Nephron progenitor cell (in vitro differentiated cells): ENCODE measurements at regions not wholly inside any gene's neighbourhood (a gene's known extent, or its start where the extent isn't known, plus 50 kb on each side); places are given as distances from the start of the nearest gene placed in this dataset.

Experiments
- DNase-seq: peaks from one replicate; pipeline ENCODE4 v3.0.0; 2021
- H3K27ac Mint-ChIP-seq: 2 replicates; pipeline ENCODE4 v1.8.0; 2021; ENCODE audit warnings: mild to moderate bottlenecking, moderate library complexity, mixed read lengths
- H3K27me3 Mint-ChIP-seq: 2 replicates; pipeline ENCODE4 v1.8.0; 2021; ENCODE audit warnings: mild to moderate bottlenecking, low read depth, mixed read lengths; ENCODE audit not compliant: poor library complexity
- H3K36me3 Mint-ChIP-seq: 2 replicates; pipeline ENCODE4 v1.8.0; 2021; ENCODE audit warnings: low read depth, mixed read lengths
- H3K4me1 Mint-ChIP-seq: 2 replicates; pipeline ENCODE4 v1.8.0; 2021; ENCODE audit warnings: mixed read lengths
- H3K4me3 Mint-ChIP-seq: 2 replicates; pipeline ENCODE4 v1.8.0; 2021; ENCODE audit warnings: mild to moderate bottlenecking, moderate library complexity, mixed read lengths
- H3K9me3 Mint-ChIP-seq: 2 replicates; pipeline ENCODE4 v1.8.0; 2021; ENCODE audit warnings: mild to moderate bottlenecking, moderate library complexity, mixed read lengths
- CTCF ChIP-seq: fragments of 200-600 bp; sonication (generic); IDR thresholded peaks from 2 replicates; pipeline ENCODE4 v1.5.0; 2021; ENCODE audit warnings: antibody characterized with exemption

GRCh38 chr7:34236057-34236456, 330.7 kb downstream of the BMPER start:
- H3K4me1 Mint-ChIP-seq = no peaks in the 10 kb centered on the region
- DNase-seq = no peak
- no peaks in the 10 kb centered on the region for H3K36me3 Mint-ChIP-seq
- H3K4me3 Mint-ChIP-seq = no peak overlapping the region
- peaks cover 25% of the 10 kb centered on the region for H3K9me3 Mint-ChIP-seq
- peaks cover 4% of the 10 kb centered on the region for H3K27me3 Mint-ChIP-seq
- no peak for TF ChIP-seq CTCF
- H3K27ac Mint-ChIP-seq = no peak overlapping the region

- TF ChIP-seq CTCF = no peak
- no peaks in the 10 kb centered on the region for H3K36me3 Mint-ChIP-seq
- peaks cover 4% of the 10 kb centered on the region for H3K27me3 Mint-ChIP-seq
- no peaks in the 10 kb centered on the region for H3K4me1 Mint-ChIP-seq
- no peak overlapping the region for H3K4me3 Mint-ChIP-seq
- no peak for DNase-seq
- peaks cover 17% of the 10 kb centered on the region for H3K9me3 Mint-ChIP-seq
- no peak overlapping the region for H3K27ac Mint-ChIP-seq
Measured at GRCh38 chr7:34236839-34237492, 331.6 kb downstream of the BMPER start.

GRCh38 chr7:34237493-34237849, 332.1 kb downstream of the BMPER start:
- Mint-ChIP-seq H3K4me1 (no peaks in the 10 kb centered on the region), H3K27me3 (peaks cover 4% of the 10 kb centered on the region), H3K27ac (no peak overlapping the region), H3K9me3 (peaks cover 13% of the 10 kb centered on the region), H3K4me3 (no peak overlapping the region), H3K36me3 (no peaks in the 10 kb centered on the region)
- DNase-seq = no peak
- no peak for TF ChIP-seq CTCF

- Mint-ChIP-seq H3K4me1 (no peaks in the 10 kb centered on the region), H3K9me3 (no peaks in the 10 kb centered on the region), H3K27me3 (peaks cover 5% of the 10 kb centered on the region), H3K36me3 (no peaks in the 10 kb centered on the region), H3K4me3 (no peak overlapping the region), H3K27ac (no peak overlapping the region)
- TF ChIP-seq CTCF = no peak
- DNase-seq = no peak
Measured at GRCh38 chr7:34240417-34240816, 335.1 kb downstream of the BMPER start.

GRCh38 chr7:34242391-34242790, 337.1 kb downstream of the BMPER start:
- DNase-seq = no peak
- no peaks in the 10 kb centered on the region for H3K9me3 Mint-ChIP-seq
- peaks cover 9% of the 10 kb centered on the region for H3K27me3 Mint-ChIP-seq
- no peaks in the 10 kb centered on the region for H3K36me3 Mint-ChIP-seq
- no peak for TF ChIP-seq CTCF
- no peak overlapping the region for H3K4me3 Mint-ChIP-seq
- no peaks in the 10 kb centered on the region for H3K4me1 Mint-ChIP-seq
- no peak overlapping the region for H3K27ac Mint-ChIP-seq

- DNase-seq = no peak
- Mint-ChIP-seq H3K36me3 (no peaks in the 10 kb centered on the region), H3K9me3 (no peaks in the 10 kb centered on the region), H3K4me3 (no peak overlapping the region), H3K27me3 (peaks cover 12% of the 10 kb centered on the region), H3K4me1 (no peaks in the 10 kb centered on the region), H3K27ac (no peak overlapping the region)
- TF ChIP-seq CTCF = no peak
Measured at GRCh38 chr7:34245246-34245645, 339.9 kb downstream of the BMPER start.
